ENCODE measurements at regions not wholly inside any gene's neighbourhood (a gene's known extent, or its start where the extent isn't known, plus 50 kb on each side); places are given as distances from the start of the nearest gene placed in this dataset.
A peak's percentile ranks its signal among the peaks of the same experiment; 100 is the strongest.

- TF ChIP-seq CTCF (IDR thresholded peaks at IDR 0.05; ENCODE audit: unreplicated experiment in 3 of 3) = no peak
- Mint-ChIP-seq H3K27me3 (ENCODE audit: low read depth) (no peaks in the 10 kb centered on the region), H3K4me1 (peaks cover 5% of the 10 kb centered on the region), H3K9me3 (no peaks in the 10 kb centered on the region), H3K27ac (no peak overlapping the region), H3K36me3 (ENCODE audit: low read depth) (no peaks in the 10 kb centered on the region), H3K4me3 (no peak overlapping the region)
Measured at GRCh38 chr21:27365394-27365793, 398.5 kb upstream of the ADAMTS5 start.

DNA sequence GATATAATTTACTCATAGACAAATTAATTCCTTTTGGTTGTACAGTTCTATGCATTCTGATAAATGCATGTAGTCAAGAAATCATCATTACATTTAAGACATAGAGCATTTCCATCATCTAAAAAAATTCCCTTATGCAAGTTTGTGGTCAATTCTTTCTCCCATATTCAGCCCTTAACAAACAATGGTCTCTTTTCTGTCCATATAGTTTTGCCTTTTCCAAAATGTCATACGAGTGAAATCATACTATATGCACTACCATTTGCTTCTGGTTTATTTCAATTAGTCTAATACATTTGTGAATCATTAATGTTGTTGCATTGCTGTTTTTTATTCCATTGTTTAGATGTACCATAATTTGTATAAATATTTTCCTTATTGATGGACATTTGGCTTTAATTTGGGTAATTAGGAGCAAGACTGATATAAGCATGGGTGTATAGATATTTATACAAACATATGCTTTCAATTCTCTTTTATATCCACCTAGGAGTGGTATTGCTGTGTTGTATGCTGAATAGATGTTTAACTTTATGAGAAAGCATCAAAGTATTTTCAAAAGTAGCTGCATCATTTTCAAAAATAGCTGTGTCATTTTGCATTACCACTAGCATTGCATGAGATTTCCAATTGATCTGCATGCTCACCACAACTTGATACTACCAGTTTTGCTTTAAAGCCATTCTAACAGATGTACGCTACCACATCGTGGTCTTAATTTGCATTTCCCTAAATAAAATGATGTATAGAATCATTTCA lies 397.0 kb upstream of the ADAMTS5 start:
- Mint-ChIP-seq H3K9me3 (no peaks in the 10 kb centered on the region), H3K4me1 (peaks cover 6% of the 10 kb centered on the region), H3K4me3 (no peak overlapping the region), H3K36me3 (ENCODE audit: low read depth) (no peaks in the 10 kb centered on the region), H3K27ac (no peak overlapping the region), H3K27me3 (ENCODE audit: low read depth) (no peaks in the 10 kb centered on the region)
- TF ChIP-seq CTCF (IDR thresholded peaks at IDR 0.05; ENCODE audit: unreplicated experiment in 3 of 3) = no peak

DNA sequence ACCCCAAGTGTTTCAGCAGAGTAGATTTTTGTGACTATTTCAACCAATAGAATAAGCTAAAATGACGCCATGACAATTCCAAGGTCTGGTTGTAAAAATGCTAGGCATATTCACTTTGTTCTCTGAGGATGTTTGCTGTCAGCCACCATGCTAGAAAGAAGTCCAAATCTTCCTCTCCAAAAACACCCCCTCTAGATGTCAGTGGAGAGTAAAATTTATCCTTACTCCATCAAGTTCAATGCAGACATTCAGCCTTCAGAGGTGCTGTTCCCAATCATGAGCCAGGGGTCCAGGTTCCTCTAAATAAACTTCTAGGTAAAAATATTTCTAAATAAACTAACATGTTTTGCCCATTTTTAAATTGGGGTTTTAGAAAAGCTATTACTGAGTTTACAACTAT lies 395.4 kb upstream of the ADAMTS5 start:
- Mint-ChIP-seq H3K4me3 (no peak overlapping the region), H3K27me3 (ENCODE audit: low read depth) (no peaks in the 10 kb centered on the region), H3K9me3 (no peaks in the 10 kb centered on the region), H3K36me3 (ENCODE audit: low read depth) (no peaks in the 10 kb centered on the region), H3K4me1 (peaks cover 6% of the 10 kb centered on the region), H3K27ac (no peak overlapping the region)
- no peak for TF ChIP-seq CTCF (IDR thresholded peaks at IDR 0.05; ENCODE audit: unreplicated experiment in 3 of 3)

DNA sequence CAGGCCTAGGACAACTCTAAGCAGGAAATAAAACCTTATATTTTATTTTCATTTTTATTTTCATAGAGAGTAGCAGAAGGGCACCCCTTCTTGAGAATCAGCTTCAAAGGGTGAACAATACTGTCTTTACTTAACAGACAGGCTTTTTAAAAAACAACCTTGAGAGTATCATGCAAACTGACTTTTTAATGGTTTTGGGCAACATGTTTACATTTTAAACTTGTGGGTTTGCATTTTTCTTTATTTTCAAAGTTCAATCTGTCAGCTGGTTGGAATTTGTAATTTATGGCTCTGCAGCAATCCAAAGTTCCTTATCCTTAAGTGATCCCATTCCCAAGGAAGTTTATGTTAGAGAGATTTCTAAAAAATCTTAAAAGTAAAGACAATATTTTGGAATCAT lies 392.3 kb upstream of the ADAMTS5 start:
- Mint-ChIP-seq H3K27ac (peak overlapping the region in 1 of 3 experiments; percentile 69), H3K4me1 (peaks cover 6% of the 10 kb centered on the region), H3K9me3 (no peaks in the 10 kb centered on the region), H3K4me3 (no peak overlapping the region), H3K27me3 (ENCODE audit: low read depth) (no peaks in the 10 kb centered on the region), H3K36me3 (ENCODE audit: low read depth) (no peaks in the 10 kb centered on the region)
- no peak for TF ChIP-seq CTCF (IDR thresholded peaks at IDR 0.05; ENCODE audit: unreplicated experiment in 3 of 3)

GRCh38 chr21:27352885-27353284 lies 386.0 kb upstream of the ADAMTS5 start:
- no peaks in the 10 kb centered on the region for H3K27me3 Mint-ChIP-seq (ENCODE audit: low read depth)

More at GRCh38 chr21:27352885-27353284, 386.0 kb upstream of the ADAMTS5 start:
- Mint-ChIP-seq H3K4me1 (no peaks in the 10 kb centered on the region), H3K4me3 (no peak overlapping the region), H3K36me3 (ENCODE audit: low read depth) (no peaks in the 10 kb centered on the region), H3K27ac (no peak overlapping the region), H3K9me3 (no peaks in the 10 kb centered on the region)
- TF ChIP-seq CTCF (IDR thresholded peaks at IDR 0.05; ENCODE audit: unreplicated experiment in 3 of 3) = no peak

Measured in nephron (organoid).